Right lobe of liver (tissue), 6 donors: ENCODE measurements at regions not wholly inside any gene's neighbourhood (a gene's known extent, or its start where the extent isn't known, plus 50 kb on each side); places are given as distances from the start of the nearest gene placed in this dataset.
"Not testable (repeated sequence)": the region's sequence is repeated elsewhere in the genome, so short reads cannot be mapped to it uniquely, and the experiment has no call there.

ENCODE experiments used
- ATAC-seq, 4 donors: fragments of 200-7000 bp; cut with Tn5 transposase; one replicate each; pipeline ENCODE4 v1.9.1; 2020; ENCODE audit warnings: mild to moderate bottlenecking in 4 of 4, moderate library complexity in 4 of 4
- DNase-seq, 3 donors: peaks; one replicate each; pipeline ENCODE4 v3.0.0-alpha.2; 2020
- H3K27ac ChIP-seq, 3 donors: fragments of 200-600 bp; one replicate each; pipeline ENCODE4 v1.8.0; 2022
- H3K27me3 ChIP-seq, 2 donors: fragments of 200-600 bp; one replicate each; pipeline ENCODE4 v1.8.0; 2022
- H3K36me3 ChIP-seq, 4 donors: fragments of 200-600 bp; sonication (generic) in 1 of 4; one replicate each; pipeline versions ENCODE4 v1.5.1 to v1.8.0; 2017 to 2022; ENCODE audit warnings: control low read depth in 1 of 4
- H3K4me1 ChIP-seq, 4 donors: fragments of 200-600 bp; sonication (generic) in 1 of 4; one replicate each; pipeline versions ENCODE4 v1.5.1 to v1.8.0; 2017 to 2022; ENCODE audit warnings: control low read depth in 1 of 4
- H3K4me3 ChIP-seq, 3 donors: fragments of 200-600 bp; one replicate each; pipeline ENCODE4 v1.8.0; 2022
- H3K9me3 ChIP-seq, 4 donors: fragments of 200-600 bp; sonication (generic) in 1 of 4; one replicate each; pipeline versions ENCODE4 v1.5.1 to v1.8.0; 2017 to 2022; ENCODE audit warnings: control low read depth in 1 of 4
- POLR2A ChIP-seq: fragments of 450-650 bp; IDR thresholded peaks from one replicate; pipeline ENCODE4 v1.6.1; 2017; ENCODE audit warnings: antibody characterized with exemption, mild to moderate bottlenecking
- WGBS: methylation state at CpG from one replicate; pipeline ENCODE4 v1.1.6; 2018; ENCODE audit warnings: low coverage, low lambda C conversion rate; ENCODE audit not compliant: insufficient coverage; ENCODE audit errors: missing lambda C conversion rate; 5-methylcytosine and 5-hydroxymethylcytosine counted together
- intact Hi-C, 2 donors: fragments of 100-400 bp; cut with DNase I; formaldehyde crosslinking; loops; one replicate each; pipeline versions ENCODE4 v1.11.2 to v1.14.1; 2022
- TF ChIP-seq, protein P1 (sequence below), 4 donors: fragments of 200-600 bp in 3 of 4; fragments of 450-650 bp in 1 of 4; IDR thresholded peaks; one replicate each; pipeline versions ENCODE4 v1.5.1 to v1.8.0; 2016 to 2022; ENCODE audit warnings: antibody characterized with exemption in 4 of 4, mild to moderate bottlenecking in 2 of 4
- donor health status: DM: no; HTN: yes; CAD: no.
- donor health status: DM: no; HTN: no; CAD: no.
- donor health status: DM: no; HTN: no; CAD: no.
- donor health status: DM: no; HTN: yes; CAD: no.
- donor health status: DM: no; HTN: yes; CAD: no.

DNA sequence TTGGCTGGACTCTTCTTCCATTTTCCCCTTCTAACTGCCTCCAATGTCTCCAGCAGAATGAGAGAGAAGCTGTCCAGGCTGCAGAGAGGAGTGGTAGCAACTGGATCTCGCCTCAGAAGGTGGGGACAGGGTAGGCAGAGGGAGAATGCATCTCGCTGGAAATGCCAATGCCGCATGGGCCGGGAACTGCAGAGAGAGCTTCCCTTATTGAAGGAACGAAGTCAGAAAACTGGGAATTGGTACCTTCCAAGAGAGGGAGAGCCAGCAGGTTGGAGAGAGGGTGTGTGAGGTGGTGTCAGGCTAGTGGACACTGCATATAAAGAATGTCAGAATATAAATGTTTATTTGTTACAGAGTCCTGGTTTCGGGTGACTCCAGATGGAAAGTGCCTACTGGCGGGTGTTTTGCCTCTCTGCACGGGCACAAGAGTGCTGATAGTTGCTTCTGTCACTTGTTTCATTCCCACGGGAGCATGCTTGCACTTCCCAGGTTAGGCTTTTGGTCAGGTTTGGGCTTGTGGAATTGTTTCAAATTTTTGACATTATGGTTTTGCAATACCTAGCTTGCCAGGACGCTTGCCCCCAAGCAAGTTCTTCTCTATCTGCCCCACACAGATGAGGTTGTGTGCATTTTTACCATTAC lies 156.8 kb upstream of the STS start:
- DNase-seq = no peak
- Histone ChIP-seq H3K4me3 (no peak overlapping the region), H3K9me3 (no peaks in the 10 kb centered on the region), H3K36me3 (no peaks in the 10 kb centered on the region), H3K4me1 (peaks cover 0 to 18% (median 7%) of the 10 kb centered on the region in 4 donors), H3K27ac (no peak overlapping the region), H3K27me3 (no peaks in the 10 kb centered on the region)
- ATAC-seq = no peak
- no peak for TF ChIP-seq POLR2A
- TF ChIP-seq, protein P1, sequence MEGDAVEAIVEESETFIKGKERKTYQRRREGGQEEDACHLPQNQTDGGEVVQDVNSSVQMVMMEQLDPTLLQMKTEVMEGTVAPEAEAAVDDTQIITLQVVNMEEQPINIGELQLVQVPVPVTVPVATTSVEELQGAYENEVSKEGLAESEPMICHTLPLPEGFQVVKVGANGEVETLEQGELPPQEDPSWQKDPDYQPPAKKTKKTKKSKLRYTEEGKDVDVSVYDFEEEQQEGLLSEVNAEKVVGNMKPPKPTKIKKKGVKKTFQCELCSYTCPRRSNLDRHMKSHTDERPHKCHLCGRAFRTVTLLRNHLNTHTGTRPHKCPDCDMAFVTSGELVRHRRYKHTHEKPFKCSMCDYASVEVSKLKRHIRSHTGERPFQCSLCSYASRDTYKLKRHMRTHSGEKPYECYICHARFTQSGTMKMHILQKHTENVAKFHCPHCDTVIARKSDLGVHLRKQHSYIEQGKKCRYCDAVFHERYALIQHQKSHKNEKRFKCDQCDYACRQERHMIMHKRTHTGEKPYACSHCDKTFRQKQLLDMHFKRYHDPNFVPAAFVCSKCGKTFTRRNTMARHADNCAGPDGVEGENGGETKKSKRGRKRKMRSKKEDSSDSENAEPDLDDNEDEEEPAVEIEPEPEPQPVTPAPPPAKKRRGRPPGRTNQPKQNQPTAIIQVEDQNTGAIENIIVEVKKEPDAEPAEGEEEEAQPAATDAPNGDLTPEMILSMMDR (IDR thresholded peaks at IDR 0.05) = no peak
- intact Hi-C loops = no loop called here
- WGBS = 77% methylated on average over 7 of the region's 10 CpGs

- no peak for ATAC-seq
- WGBS = 72% methylated on average over 5 of the region's 6 CpGs
- intact Hi-C loops = no loop called here
- no peak for DNase-seq
- H3K4me3 ChIP-seq = no peak overlapping the region
- peaks cover 0 to 25% (median 7%) of the 10 kb centered on the region in 4 donors for H3K4me1 ChIP-seq
- H3K27ac ChIP-seq = no peak overlapping the region
- no peak for TF ChIP-seq POLR2A
- TF ChIP-seq, protein P1 (IDR thresholded peaks at IDR 0.05) = no peak
- H3K36me3 ChIP-seq = no peaks in the 10 kb centered on the region
- H3K27me3 ChIP-seq = no peaks in the 10 kb centered on the region
- H3K9me3 ChIP-seq = no peaks in the 10 kb centered on the region
Measured at GRCh38 chrX:6989858-6990257, 157.7 kb upstream of the STS start.

- Histone ChIP-seq H3K4me1 (peaks cover 0 to 25% (median 7%) of the 10 kb centered on the region in 4 donors), H3K27ac (peak overlapping the region in 1 of 3 donors; percentile 59)
- peak in 3 of 4 donors; percentile 42 to 62 (median 47) for ATAC-seq
- WGBS = 28% methylated on average over 2 of the region's 2 CpGs
- DNase-seq, H3K4me3 ChIP-seq, H3K36me3 ChIP-seq, H3K9me3 ChIP-seq, intact Hi-C loops, H3K27me3 ChIP-seq: not testable (repeated sequence)
Measured at GRCh38 chrX:6988694-6989093, 158.8 kb upstream of the STS start.

DNA sequence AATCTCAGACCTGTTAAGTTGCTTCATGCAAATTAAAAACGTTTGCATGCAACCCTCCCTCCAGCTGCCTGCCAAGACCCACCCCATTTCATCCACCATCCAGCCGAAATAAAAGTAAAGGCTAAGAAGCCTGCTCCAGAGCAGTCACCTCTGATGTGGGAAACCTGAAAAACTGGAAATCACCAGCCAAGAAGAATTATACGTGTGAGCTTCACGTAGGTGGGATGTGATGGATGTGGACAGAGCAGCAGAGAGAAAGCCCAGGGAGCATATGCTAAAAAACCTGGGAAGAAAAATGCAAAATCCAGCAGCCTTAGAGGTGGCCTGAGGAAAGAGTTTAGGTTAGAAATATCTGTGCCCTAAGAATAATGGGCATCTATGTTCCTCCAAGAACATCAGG lies 160.6 kb upstream of the STS start:
- TF ChIP-seq POLR2A = no peak
- TF ChIP-seq, protein P1 (IDR thresholded peaks at IDR 0.05) = no peak
- H3K9me3 ChIP-seq = no peaks in the 10 kb centered on the region
- no peak for ATAC-seq
- no peaks in the 10 kb centered on the region for H3K36me3 ChIP-seq
- no peaks in the 10 kb centered on the region for H3K27me3 ChIP-seq
- 62% methylated on average over 4 of the region's 4 CpGs for WGBS
- no peak overlapping the region for H3K4me3 ChIP-seq
- intact Hi-C loops = no loop called here
- H3K27ac ChIP-seq = no peak overlapping the region
- DNase-seq = no peak
- peaks cover 0 to 25% (median 7%) of the 10 kb centered on the region in 4 donors for H3K4me1 ChIP-seq

DNA sequence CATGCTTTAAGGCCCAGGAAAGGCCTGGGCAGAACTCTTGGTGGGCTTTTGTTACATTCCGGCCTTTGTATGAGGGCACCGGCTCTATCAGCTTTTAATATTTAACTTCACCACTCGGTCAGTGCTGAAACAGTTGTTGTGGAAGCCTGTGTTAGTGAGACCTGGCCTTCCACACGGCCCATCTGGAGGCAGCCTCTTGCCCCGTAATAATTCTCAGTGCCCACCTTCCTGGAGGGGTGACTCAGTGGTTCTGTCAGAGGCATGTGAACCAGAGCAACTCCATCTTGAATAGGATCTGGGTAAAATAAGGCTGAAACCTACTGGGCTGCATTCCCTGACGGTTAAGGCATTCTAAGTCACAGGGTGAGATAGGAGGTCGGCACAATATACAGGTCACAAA lies 162.0 kb upstream of the STS start:
- H3K4me3 ChIP-seq = no peak overlapping the region
- H3K36me3 ChIP-seq = no peaks in the 10 kb centered on the region
- 41% methylated on average over 6 of the region's 7 CpGs for WGBS
- intact Hi-C loops = no loop called here
- no peak overlapping the region for H3K27ac ChIP-seq
- ATAC-seq = peak; percentile 43 to 65 (median 56)
- no peaks in the 10 kb centered on the region for H3K27me3 ChIP-seq
- no peaks in the 10 kb centered on the region for H3K9me3 ChIP-seq
- H3K4me1 ChIP-seq = peaks cover 0 to 27% (median 7%) of the 10 kb centered on the region in 4 donors
- TF ChIP-seq, protein P1 (IDR thresholded peaks at IDR 0.05) = no peak
- no peak for TF ChIP-seq POLR2A
- DNase-seq = no peak
